NCI-H748 (cell line): ENCODE measurements at regions not wholly inside any gene's neighbourhood (a gene's known extent, or its start where the extent isn't known, plus 50 kb on each side); places are given as distances from the start of the nearest gene placed in this dataset.
A peak's percentile ranks its signal among the peaks of the same experiment; 100 is the strongest.

Experiments used
- DNase-seq: peaks from one replicate; lab custom pipeline; 2025; ENCODE audit not compliant: unreplicated experiment; lab: John Stamatoyannopoulos, UW

DNA sequence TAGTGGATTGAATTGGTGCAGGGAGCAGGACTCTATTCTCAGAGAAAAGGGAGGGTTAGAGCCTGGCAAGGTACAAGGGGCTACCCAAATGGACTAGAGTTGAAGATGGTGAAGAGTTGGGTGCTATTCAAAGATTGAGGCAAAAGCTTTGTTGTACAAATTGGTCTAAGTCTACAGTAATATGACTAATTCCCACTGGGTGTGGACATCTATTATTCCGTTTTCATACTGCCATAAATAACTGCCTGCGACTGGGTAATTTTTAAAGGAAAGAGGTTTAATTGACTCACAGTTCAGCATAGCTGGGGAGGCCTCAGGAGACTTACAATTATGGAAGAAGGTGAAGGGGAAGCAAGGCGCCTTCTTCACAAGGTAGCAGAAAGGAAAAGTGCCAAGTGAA is 266.3 kb downstream of the TPBG start:
- no peak for DNase-seq

DNA sequence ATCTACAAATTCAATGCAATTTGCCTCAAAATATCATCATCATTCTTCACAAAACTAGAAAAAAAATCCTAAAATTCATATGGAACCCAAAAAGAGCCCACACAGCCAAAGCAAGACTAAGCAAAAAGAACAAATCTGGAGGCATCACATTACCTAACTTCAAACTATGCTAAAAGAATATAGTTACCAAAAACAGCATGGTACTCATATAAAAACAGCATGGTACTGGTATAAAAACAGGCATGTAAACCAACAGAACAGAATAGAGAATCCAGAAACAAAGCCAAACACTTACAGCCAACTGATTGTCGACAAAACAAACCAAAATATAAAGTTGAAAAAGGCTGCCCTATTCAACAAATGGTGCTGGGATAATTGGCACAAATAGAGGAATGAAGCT is 278.1 kb downstream of the TPBG start:
- DNase-seq, result no peak

DNA sequence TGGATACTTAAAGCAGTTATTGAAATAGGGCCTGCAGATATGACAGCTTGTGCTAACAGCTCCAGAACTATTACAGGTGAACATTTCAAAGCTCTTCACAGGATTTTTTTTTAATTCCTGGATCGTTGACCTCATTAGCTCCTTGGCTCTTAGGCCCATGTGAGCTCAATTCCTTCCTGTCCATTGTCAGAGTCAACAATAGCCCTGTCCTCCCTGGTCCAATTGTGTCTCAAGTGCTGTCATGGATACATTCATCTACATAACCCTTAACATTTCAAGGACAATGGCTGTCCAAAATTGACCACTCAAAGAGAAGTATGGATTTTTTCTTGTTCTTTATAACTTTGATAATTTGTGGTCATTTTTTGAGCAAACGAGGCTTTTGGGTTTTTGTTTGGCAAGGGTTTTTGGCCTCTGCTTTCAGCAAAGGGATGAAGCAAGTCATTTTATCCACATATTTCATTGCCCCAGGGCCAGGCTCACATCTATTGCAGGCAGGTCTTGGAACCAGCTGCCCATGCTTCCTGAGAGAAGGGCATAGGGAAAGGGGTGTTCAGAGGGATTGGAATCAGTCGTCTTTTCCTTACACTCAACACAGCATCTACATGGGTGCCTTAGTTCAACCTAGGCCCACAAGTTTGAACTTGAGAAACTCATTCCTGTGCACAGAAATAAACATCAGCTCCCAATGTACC is 282.1 kb downstream of the TPBG start:
- peak; percentile 57 for DNase-seq

DNA sequence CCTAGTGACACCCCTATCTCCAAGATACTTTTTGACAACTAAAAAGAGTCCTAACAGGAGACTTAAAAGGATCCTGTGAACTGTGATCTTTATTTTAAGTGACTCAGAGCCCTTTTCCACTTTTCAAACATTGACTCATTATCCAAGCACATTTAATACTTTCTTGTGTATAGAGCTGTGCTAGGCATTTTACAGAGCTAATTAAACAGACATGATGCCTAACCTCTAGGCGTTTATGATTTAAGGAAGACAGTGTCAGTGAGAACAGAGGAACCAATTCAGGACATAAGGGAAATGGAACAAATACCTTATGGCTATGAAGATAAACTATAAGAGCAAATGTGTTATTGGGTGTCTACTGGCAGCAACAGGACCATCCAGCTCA is 282.6 kb downstream of the TPBG start:
- no peak for DNase-seq

DNA sequence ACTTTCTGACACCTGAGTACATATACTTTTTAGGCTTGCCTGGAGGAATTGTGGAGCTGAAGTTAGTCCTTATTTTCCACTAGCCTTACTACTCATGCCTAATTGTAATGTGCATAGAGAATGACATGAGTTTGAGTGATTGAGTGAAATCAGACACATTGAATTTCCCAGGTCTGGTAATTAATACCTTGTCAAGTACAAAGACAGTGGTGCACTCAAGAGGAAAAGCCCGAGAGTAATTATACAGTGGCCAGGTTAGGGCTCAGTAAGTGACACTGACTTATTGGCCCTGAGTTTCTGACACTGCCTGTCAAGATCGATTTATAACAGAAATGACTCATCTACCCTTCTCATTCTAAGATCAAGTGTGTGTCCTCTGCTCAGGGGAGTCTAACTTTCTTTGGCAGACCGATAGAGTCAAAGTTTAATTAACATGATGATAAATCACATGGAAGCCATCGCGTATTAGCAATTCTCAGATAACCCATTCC is 288.3 kb downstream of the TPBG start:
- DNase-seq, result peak; percentile 32

DNA sequence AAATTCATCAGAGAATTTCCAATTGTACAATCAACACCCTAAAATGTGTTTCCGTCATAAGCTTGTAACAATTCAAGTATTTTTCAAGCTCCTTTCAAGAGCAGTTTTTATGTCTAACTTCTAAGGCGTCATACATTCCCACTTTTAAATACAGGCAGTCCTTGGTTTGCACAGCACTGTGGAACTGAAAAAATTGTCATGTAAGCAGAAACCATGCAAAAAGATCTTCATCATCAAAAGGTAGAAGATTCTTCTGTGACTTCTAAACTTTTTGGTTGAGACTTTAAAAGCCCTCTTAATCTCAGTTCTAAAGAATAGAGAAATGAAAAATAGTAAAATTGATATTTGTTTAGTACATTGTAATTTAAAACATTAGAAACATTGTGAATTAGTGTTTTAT is 315.6 kb downstream of the TPBG start:
- DNase-seq, result no peak

DNA sequence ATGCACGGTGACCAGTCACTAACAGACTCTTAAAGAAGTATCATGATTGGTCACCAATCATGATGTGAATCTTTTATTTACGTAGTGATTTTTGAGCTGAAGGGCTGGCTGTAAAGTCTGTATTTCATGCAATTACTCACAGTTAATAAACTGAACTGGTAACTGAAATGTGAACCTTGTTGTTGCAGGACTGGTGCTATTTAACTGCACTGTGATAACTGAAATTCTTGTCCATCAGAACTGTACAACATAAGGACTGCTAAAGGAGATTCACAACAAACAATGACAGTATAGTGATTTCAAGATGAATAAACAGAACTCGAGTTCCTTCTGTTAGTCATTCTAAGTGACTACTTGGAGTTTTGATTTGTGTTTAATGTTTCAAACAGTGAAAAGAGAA is 316.6 kb downstream of the TPBG start:
- no peak for DNase-seq

DNA sequence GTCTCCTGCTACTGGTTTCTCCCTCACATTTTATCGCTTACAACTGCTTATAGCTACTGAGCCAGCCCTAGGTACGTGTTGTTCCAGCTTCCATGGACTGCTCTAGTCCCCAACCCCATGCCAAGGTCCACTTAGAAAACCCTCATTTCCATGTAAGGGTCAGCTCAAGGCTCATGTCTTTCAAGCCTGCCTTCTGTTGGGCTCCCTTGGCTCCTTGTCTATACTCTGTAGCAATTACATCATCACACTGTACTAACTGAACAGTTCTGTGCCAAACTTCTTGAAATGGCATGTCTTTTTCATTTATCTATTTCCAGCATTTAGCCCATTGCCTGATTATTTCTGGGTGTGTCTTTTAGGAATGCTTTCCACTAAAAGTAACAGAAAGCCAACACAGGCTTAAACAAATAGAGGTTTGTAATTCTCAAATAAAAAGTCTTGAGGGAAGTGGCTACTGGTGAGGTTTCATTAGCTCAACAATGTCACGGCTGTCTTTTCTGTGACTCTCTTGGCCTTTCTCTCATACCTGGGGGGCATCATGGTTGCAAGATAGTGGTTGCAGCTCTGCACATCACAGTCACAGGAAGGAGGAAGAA is 317.6 kb downstream of the TPBG start:
- DNase-seq, result no peak

DNA sequence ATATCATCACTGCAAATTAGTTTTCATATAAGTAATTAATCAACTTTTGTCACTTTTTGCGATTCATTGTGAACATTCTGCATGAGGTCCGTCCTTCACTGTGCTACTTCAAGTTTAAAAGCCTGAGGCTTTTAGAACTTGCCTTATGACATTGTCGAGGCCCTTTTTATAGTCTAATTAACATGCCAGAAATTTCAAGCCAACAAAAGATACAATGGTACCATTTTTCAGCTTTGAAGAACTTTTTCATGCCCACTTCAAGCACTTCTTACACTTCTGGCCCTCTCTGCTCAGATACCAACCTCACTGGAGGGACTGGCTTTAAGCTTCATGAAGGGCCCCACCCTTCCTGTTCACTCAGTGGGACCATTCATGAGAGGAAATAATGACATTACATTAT is 323.1 kb downstream of the TPBG start:
- no peak for DNase-seq

DNA sequence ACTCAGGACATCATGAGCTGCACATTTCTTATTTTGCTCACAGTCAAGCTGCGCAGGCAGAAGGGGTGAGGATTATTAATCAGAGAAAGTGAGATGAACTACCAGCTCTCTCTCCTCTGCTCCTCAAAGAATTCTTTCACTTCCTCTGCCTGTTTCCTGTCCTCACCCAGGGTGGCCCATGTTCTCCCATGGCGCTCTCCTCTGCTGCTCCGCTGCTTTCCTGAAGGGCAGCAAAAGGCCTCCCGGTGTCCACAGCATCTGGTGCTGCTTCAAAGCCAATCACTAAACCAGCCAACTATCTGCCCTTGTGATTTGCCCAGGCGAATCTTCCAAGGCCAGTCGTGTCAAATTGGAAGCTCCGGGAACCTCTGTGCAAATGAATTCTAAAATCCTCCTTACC is 324.2 kb downstream of the TPBG start:
- no peak for DNase-seq

DNA sequence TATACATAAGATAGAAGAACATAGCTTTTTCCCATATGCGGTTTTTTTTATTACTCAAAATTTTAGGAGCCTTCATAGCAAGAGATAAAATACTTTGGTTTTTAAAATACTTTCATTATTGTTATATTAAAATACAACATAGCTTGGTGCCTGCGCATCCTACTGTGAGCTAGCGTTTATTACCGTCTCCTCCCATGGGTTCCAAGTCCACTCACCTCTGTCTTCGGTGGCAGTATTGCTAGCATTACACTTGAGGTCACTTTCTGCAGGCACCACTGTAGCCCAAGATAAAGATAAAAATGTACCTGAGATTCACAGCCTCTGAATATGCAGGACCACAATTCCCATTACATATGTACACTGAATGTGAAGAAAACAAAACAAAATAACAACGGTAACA is 326.7 kb downstream of the TPBG start:
- DNase-seq, result no peak

DNA sequence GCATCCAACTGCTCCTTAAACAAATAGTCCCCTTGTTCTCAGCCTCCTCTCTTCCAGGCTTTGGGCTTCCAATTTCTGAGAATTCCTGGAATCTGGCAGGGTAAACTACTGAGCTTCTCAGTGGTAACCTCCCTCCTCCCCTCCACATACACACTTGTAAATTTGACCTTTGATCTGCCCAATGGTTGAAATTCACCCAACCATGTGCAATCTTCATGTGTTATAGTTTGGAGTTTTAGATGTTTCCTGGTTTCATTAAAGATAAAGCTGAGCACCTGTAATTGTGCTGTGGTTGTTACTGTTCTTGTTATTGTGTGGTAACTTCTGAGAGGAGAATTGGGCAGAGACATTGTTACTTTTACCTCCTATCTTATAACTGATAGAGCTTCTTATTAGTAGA is 328.4 kb downstream of the TPBG start:
- no peak for DNase-seq

DNA sequence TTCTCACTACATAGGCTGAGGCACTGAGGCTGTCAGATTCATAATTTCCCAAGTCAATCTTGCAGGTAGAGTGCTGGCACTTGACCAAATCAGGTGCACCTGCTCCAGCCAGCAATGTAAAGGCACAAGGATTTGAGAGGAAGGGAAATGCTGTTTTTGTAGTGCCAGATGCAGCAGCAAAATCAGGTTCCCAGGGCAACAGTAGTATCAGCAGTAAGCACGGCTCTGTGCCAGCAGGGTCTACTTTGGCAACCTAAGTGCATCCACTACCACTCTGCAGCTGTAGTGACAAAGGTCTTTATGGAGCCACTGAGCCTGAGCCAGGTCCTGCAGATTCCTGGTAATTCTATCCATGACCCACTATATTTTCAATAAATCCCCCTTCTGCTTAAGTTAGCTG is 329.5 kb downstream of the TPBG start:
- peak; percentile 99 for DNase-seq

DNA sequence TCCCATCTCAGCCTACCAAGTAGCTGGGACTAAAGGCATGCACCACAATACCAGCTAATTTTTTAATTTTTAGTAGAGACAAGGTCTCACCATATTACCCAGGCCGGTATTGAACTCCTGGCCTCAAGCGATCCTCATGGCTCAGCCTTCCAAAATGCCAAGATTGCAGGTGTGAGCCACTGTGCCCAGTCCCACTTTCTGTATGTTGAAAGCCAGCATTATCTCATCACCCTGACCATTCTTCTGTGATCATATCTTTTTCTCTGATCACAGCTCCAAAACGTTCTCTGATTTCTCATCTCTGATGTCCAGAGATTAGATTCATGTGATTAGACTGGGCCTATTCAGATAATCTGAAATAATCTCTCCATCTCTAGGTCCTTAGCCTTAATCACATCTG is 337.7 kb downstream of the TPBG start:
- no peak for DNase-seq

DNA sequence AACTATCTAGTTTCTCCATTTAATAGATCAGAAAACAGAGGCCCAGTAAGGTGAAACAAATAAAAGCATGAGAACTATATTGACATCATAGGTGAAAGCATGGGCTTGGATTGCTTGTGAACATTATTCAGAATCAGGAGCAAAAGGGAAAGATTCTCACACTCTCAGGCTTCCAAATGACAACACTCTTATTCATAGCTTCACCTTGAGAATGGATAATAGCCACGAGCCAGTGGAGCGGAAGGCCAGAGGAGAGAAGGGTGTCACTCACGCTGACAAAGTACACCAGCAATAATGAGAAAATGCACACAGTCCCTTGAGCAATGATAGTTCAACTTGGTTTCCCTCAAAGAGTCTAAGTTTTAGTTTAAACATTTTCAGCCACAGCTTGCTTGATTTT is 339.0 kb downstream of the TPBG start:
- no peak for DNase-seq

DNA sequence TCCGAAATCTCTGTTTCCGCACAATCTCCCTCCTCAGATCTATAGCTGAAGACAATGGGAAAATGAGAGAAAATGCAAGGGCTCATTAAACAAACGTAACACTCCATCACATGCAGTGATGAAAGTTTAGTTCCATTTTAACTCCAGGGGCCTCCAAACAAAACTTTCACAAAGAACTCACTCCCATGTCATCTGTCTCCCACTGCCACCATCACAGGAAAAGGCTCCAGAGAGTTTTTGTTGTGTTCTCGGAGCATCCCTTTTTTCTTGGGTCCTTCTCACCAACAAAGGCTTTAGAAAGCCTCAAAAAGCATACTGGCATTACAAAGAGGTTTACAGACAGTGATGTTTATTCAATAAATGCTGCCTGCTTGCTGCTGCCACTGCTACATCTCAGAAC is 339.6 kb downstream of the TPBG start:
- DNase-seq, result no peak

DNA sequence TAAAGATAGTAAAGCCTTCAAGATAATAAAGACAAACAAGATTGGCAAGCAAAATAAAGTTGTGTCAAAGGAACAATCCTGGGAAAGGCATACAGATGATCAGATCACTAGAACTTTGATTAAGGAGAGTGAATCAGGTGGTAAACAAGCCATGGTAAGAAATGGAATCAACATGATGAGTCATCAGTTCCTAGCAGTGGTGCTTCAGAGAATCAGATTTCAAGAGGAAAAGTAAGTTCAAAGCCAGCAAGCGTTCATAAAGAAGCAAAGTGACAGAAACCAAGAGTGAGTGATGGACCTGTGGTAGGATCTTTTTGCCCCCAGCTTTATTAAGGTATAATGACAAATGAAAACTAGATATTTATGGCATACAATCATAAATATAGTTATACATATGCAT is 340.4 kb downstream of the TPBG start:
- DNase-seq, result no peak

DNA sequence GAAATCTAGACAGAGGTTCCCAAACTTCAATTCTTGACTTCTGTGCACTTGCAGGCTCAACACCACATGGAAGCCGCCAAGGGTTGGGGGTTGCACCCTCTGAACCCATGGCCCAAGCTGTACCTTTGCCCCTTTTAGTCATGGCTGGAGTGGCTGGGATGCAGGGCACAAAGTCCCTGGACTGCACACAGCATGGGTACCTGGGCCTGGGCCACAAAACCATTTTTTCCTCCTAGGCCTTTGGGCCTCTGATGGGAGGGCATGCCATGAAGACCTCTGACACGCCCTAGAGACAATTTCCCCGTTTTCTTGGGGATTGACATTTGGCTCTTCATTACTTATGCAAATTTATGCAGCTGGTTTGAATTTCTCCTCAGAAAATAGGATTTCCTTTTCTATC is 342.0 kb downstream of the TPBG start:
- no peak for DNase-seq

DNA sequence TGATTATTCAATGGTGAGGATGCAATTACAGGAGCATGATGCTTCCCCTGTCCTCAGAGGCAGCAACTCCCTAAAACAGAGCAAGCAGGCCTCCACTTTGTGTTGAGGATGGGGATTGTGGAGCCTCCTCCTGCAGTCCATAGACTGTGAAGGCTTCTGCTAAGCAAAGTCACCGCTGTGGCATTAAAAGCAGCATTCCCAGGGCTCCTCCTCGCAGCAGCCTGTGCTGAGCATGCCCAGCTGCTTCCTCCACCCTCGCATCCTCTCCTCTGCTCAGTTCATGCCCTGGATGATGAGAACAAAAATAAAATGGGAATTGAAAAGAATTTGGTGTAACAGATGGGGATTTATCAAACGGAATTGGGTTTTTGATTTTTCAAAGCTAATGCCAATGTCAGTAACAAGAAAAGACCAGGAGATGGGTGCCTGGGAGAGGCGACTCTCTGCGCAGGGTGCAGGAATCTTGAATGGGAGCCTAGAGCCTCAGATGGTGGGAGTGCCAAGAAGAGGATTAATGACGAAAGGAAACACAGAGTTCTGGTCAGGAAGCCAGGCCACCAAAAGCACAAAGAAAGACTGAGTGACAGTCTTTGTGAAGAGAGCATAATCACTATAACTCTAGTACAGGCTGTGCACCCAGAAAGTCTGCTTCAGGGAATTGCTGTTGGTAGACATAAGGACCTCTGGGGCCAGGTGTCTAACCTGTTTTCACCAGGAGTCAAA is 347.6 kb downstream of the TPBG start:
- DNase-seq, result no peak

DNA sequence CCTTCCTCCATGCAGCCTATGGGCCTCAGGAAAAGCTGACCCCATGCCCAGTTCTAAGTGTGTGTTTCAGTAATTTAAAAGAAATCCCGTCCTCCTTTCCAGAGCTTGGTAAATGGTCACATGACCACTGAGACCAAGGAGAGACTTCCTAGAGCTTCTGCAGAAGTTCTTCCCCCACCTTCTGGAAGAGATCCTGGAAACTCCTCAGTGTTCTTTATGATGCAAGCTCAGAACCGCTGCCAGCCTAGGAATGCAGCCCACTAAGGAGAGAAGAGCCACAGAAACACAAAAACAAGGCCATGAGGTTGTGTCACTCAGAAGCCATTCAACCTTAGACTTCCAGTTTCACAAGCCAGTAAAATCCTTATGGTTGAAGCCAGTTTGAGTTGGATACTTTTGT is 348.4 kb downstream of the TPBG start:
- no peak for DNase-seq

DNA sequence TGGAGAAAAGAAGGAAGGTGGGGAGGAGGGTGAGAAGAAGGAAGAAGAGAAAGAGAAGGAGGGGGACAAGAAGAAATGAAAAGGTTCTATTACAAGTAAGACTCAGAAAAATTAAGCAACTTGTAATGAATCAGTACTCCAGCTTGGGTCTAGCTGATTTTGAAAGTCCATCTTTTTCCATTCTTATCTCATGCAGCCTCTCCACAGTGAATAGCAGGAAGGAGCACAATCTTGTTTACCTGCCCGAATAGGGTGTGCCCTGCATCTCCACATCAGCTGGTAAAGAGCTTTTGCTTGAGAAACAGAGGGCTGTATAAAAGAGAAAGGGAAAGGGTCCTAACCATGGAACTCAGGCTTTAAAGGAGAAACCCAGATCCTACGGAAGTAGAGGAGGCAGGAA is 348.8 kb downstream of the TPBG start:
- no peak for DNase-seq

DNA sequence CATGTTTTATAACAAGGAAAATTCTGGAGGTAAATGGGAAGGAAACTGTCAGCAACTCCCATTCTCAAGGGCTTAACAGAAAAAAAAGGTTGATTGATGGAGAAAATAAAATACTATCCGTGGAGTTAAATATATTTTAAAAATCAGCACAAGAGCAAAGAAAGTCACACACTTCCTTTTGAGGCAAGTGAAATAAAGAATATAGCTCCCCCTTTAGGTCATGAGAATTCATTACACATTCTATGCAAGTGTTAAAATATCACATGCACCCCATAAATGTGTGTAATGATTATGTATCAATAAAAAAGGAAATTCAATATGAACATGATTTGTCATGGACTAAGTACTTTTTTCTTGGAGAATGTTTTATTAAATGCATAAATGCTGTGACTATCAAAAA is 349.2 kb downstream of the TPBG start:
- DNase-seq, result peak; percentile 8
